ENCODE measurements at regions not wholly inside any gene's neighbourhood (a gene's known extent, or its start where the extent isn't known, plus 50 kb on each side); places are given as distances from the start of the nearest gene placed in this dataset.

DNA sequence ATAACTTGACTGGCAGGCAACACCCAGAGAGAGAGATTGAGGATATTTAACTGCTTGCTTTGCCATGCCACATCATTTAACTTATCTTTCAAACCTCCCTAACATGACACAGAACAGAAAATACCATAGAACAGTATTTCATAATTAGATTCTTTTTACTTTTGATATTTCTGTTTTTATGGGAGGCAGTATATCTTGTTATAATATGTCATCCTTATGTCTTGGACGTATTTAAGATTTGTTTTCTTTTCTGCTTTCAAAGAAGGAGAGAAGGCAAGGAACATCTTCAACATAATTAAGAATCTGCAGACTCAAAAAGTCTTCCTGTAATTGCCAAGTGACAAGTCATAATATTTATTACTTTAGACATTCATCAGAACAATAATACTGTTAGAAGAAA lies 1283.7 kb downstream of the GRIK2 start:
- Histone ChIP-seq H3K9ac (ENCODE audit: low read length) (no peak overlapping the region), H3K27me3 (ENCODE audit: control insufficient read depth in 1 of 2, insufficient read depth in 1 of 2, low read length in 2 of 2) (no peaks in the 10 kb centered on the region), H3K79me1 (replicated peaks; ENCODE audit: low read length, poor library complexity, severe bottlenecking) (no peaks in the 10 kb centered on the region), H3K14ac (ENCODE audit: low read length in 2 of 2) (no peak overlapping the region), H3K36me3 (ENCODE audit: control insufficient read depth in 1 of 2, insufficient read depth in 2 of 2, low read depth in 1 of 2, low read length in 2 of 2) (no peaks in the 10 kb centered on the region), H3K23ac (ENCODE audit: low read length in 2 of 2) (no peak overlapping the region), H3K27ac (ENCODE audit: low read length, poor library complexity, severe bottlenecking) (no peak overlapping the region), H3K18ac (ENCODE audit: low read depth in 1 of 2, low read length in 2 of 2) (no peak overlapping the region), H2AFZ (ENCODE audit: low read depth, low read length) (no peak overlapping the region), H4K8ac (ENCODE audit: low read length) (no peak overlapping the region), H2BK5ac (ENCODE audit: low read depth, low read length, poor library complexity, severe bottlenecking) (no peak overlapping the region), H3K4me3 (ENCODE audit: insufficient read depth in 1 of 2, low read depth in 1 of 2, low read length in 2 of 2) (no peak overlapping the region), H2AK5ac (ENCODE audit: low read length, severe bottlenecking) (no peak overlapping the region), H2BK15ac (ENCODE audit: low read depth, poor library complexity, severe bottlenecking) (no peak overlapping the region), H3K4ac (ENCODE audit: low read depth in 1 of 2, low read length in 2 of 2) (no peak overlapping the region), H2BK12ac (ENCODE audit: low read length in 2 of 2) (no peak overlapping the region), H4K91ac (ENCODE audit: low read length) (no peak overlapping the region), H3K4me1 (ENCODE audit: control insufficient read depth, insufficient read depth, low read depth, low read length) (no peaks in the 10 kb centered on the region), H3K4me2 (ENCODE audit: low read length, poor library complexity, severe bottlenecking) (no peak overlapping the region), H3K9me3 (ENCODE audit: control insufficient read depth, low read length) (no peaks in the 10 kb centered on the region), H2BK120ac (ENCODE audit: low read depth, low read length) (no peak overlapping the region)
- no CpG with 5 or more reads among the region's 1 CpG for WGBS
- DNase-seq: no peak

DNA sequence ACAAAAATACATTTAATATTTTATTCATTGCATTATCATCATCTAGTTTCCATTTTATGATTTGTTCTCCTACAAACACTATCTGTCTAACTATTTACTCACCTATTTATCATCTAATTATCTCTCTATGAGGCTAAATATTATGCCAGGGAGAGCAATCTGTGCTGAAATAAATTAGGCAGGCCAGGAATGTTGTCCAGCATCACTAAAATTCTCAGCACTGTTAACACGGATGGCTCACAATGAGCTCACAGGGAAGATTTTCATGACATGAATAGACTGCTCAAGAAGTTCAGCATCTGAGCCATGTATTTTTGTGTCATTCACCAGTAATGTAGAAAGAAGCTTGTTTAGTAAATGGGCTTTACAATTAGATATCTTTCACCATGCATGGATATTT lies 1277.2 kb downstream of the GRIK2 start:
- H3K4me3 ChIP-seq (ENCODE audit: insufficient read depth in 1 of 2, low read depth in 1 of 2, low read length in 2 of 2): no peak overlapping the region
- WGBS: 100% methylated on average over 1 of the region's 1 CpG
- H3K9ac ChIP-seq (ENCODE audit: low read length): no peak overlapping the region
- H2AFZ ChIP-seq (ENCODE audit: low read depth, low read length): no peak overlapping the region
- no peaks in the 10 kb centered on the region for H3K79me1 ChIP-seq (replicated peaks; ENCODE audit: low read length, poor library complexity, severe bottlenecking)
- no peak overlapping the region for H3K23ac ChIP-seq (ENCODE audit: low read length in 2 of 2)
- no peak overlapping the region for H3K14ac ChIP-seq (ENCODE audit: low read length in 2 of 2)
- H2AK5ac ChIP-seq (ENCODE audit: low read length, severe bottlenecking): no peak overlapping the region
- no peak overlapping the region for H2BK120ac ChIP-seq (ENCODE audit: low read depth, low read length)
- no peaks in the 10 kb centered on the region for H3K36me3 ChIP-seq (ENCODE audit: control insufficient read depth in 1 of 2, insufficient read depth in 2 of 2, low read depth in 1 of 2, low read length in 2 of 2)
- H3K9me3 ChIP-seq (ENCODE audit: control insufficient read depth, low read length): no peaks in the 10 kb centered on the region
- no peak for DNase-seq
- no peak overlapping the region for H3K18ac ChIP-seq (ENCODE audit: low read depth in 1 of 2, low read length in 2 of 2)
- H3K4ac ChIP-seq (ENCODE audit: low read depth in 1 of 2, low read length in 2 of 2): no peak overlapping the region
- H3K27me3 ChIP-seq (ENCODE audit: control insufficient read depth in 1 of 2, insufficient read depth in 1 of 2, low read length in 2 of 2): no peaks in the 10 kb centered on the region
- no peaks in the 10 kb centered on the region for H3K4me1 ChIP-seq (ENCODE audit: control insufficient read depth, insufficient read depth, low read depth, low read length)
- H2BK5ac ChIP-seq (ENCODE audit: low read depth, low read length, poor library complexity, severe bottlenecking): no peak overlapping the region
- no peak overlapping the region for H2BK12ac ChIP-seq (ENCODE audit: low read length in 2 of 2)
- no peak overlapping the region for H3K4me2 ChIP-seq (ENCODE audit: low read length, poor library complexity, severe bottlenecking)
- H3K27ac ChIP-seq (ENCODE audit: low read length, poor library complexity, severe bottlenecking): no peak overlapping the region
- no peak overlapping the region for H4K8ac ChIP-seq (ENCODE audit: low read length)
- no peak overlapping the region for H2BK15ac ChIP-seq (ENCODE audit: low read depth, poor library complexity, severe bottlenecking)
- H4K91ac ChIP-seq (ENCODE audit: low read length): no peak overlapping the region

DNA sequence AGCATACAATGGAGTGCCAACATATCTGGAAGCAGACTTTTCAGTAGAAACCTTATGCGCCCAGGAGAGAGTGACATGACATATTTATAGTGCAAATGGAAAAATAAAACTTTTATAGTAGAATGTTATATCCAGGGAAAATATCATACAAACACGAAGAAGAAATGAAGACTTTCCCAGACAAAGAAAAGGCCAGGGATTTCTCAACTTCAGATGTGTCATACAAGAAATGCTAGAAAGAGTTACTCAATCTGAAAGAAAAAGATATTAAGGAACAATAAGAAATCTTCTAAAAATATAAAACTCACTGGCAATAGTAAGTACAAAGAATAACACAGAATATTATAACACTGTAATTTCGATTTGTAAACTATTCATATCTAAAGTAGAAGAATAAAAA lies 1269.3 kb downstream of the GRIK2 start:
- Histone ChIP-seq H2BK15ac (ENCODE audit: low read depth, poor library complexity, severe bottlenecking) (no peak overlapping the region), H3K23ac (ENCODE audit: low read length in 2 of 2) (no peak overlapping the region), H3K4me1 (ENCODE audit: control insufficient read depth, insufficient read depth, low read depth, low read length) (no peaks in the 10 kb centered on the region), H3K14ac (ENCODE audit: low read length in 2 of 2) (no peak overlapping the region), H4K8ac (ENCODE audit: low read length) (no peak overlapping the region), H3K18ac (ENCODE audit: low read depth in 1 of 2, low read length in 2 of 2) (no peak overlapping the region), H2AK5ac (ENCODE audit: low read length, severe bottlenecking) (no peak overlapping the region), H2BK12ac (ENCODE audit: low read length in 2 of 2) (no peak overlapping the region), H3K4me2 (ENCODE audit: low read length, poor library complexity, severe bottlenecking) (no peak overlapping the region), H2AFZ (ENCODE audit: low read depth, low read length) (no peak overlapping the region), H3K27ac (ENCODE audit: low read length, poor library complexity, severe bottlenecking) (no peak overlapping the region), H2BK120ac (ENCODE audit: low read depth, low read length) (no peak overlapping the region), H3K4me3 (ENCODE audit: insufficient read depth in 1 of 2, low read depth in 1 of 2, low read length in 2 of 2) (no peak overlapping the region), H4K91ac (ENCODE audit: low read length) (no peak overlapping the region), H3K79me1 (replicated peaks; ENCODE audit: low read length, poor library complexity, severe bottlenecking) (no peaks in the 10 kb centered on the region), H3K9me3 (ENCODE audit: control insufficient read depth, low read length) (peaks cover 3% of the 10 kb centered on the region), H3K36me3 (ENCODE audit: control insufficient read depth in 1 of 2, insufficient read depth in 2 of 2, low read depth in 1 of 2, low read length in 2 of 2) (no peaks in the 10 kb centered on the region), H2BK5ac (ENCODE audit: low read depth, low read length, poor library complexity, severe bottlenecking) (no peak overlapping the region), H3K4ac (ENCODE audit: low read depth in 1 of 2, low read length in 2 of 2) (no peak overlapping the region), H3K9ac (ENCODE audit: low read length) (no peak overlapping the region), H3K27me3 (ENCODE audit: control insufficient read depth in 1 of 2, insufficient read depth in 1 of 2, low read length in 2 of 2) (no peaks in the 10 kb centered on the region)
- no peak for DNase-seq
- WGBS: no CpG with 5 or more reads among the region's 3 CpGs

DNA sequence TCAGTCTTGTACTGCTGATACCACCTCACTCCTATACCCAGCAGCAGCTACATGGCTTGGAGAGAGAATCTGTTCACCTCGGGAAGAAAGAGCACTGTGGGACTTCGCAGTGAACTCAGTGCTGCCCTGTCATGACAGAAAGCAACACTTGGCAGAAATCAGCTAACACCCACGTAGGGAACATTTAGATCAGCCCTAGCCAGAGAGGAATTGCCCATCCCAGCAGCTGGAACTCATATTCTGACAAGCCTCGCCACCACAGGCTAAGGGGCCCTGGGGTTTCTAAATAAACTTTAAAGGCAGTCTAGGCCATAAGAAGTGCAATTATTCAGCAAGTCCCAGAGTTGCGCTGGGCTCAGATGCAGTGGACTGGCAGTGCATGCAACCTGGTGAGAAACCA lies 1266.8 kb downstream of the GRIK2 start:
- Histone ChIP-seq H3K79me1 (replicated peaks; ENCODE audit: low read length, poor library complexity, severe bottlenecking) (no peaks in the 10 kb centered on the region), H3K27ac (ENCODE audit: low read length, poor library complexity, severe bottlenecking) (no peak overlapping the region), H3K4ac (ENCODE audit: low read depth in 1 of 2, low read length in 2 of 2) (no peak overlapping the region), H2BK12ac (ENCODE audit: low read length in 2 of 2) (no peak overlapping the region), H4K8ac (ENCODE audit: low read length) (no peak overlapping the region), H2BK5ac (ENCODE audit: low read depth, low read length, poor library complexity, severe bottlenecking) (no peak overlapping the region), H2BK120ac (ENCODE audit: low read depth, low read length) (no peak overlapping the region), H3K18ac (ENCODE audit: low read depth in 1 of 2, low read length in 2 of 2) (no peak overlapping the region), H2BK15ac (ENCODE audit: low read depth, poor library complexity, severe bottlenecking) (no peak overlapping the region), H3K4me3 (ENCODE audit: insufficient read depth in 1 of 2, low read depth in 1 of 2, low read length in 2 of 2) (no peak overlapping the region), H2AK5ac (ENCODE audit: low read length, severe bottlenecking) (no peak overlapping the region), H3K27me3 (ENCODE audit: control insufficient read depth in 1 of 2, insufficient read depth in 1 of 2, low read length in 2 of 2) (no peaks in the 10 kb centered on the region), H2AFZ (ENCODE audit: low read depth, low read length) (no peak overlapping the region), H3K23ac (ENCODE audit: low read length in 2 of 2) (no peak overlapping the region), H3K4me2 (ENCODE audit: low read length, poor library complexity, severe bottlenecking) (no peak overlapping the region), H3K4me1 (ENCODE audit: control insufficient read depth, insufficient read depth, low read depth, low read length) (no peaks in the 10 kb centered on the region), H4K91ac (ENCODE audit: low read length) (no peak overlapping the region), H3K9ac (ENCODE audit: low read length) (no peak overlapping the region), H3K14ac (ENCODE audit: low read length in 2 of 2) (no peak overlapping the region), H3K36me3 (ENCODE audit: control insufficient read depth in 1 of 2, insufficient read depth in 2 of 2, low read depth in 1 of 2, low read length in 2 of 2) (no peaks in the 10 kb centered on the region), H3K9me3 (ENCODE audit: control insufficient read depth, low read length) (peaks cover 4% of the 10 kb centered on the region)
- DNase-seq: no peak
- WGBS: 78% methylated on average over 5 of the region's 5 CpGs

Measured in mesenchymal stem cell (in vitro differentiated cells and primary cell).